ENCODE measurements at regions not wholly inside any gene's neighbourhood (a gene's known extent, or its start where the extent isn't known, plus 50 kb on each side); places are given as distances from the start of the nearest gene placed in this dataset.
"Not testable (repeated sequence)": the region's sequence is repeated elsewhere in the genome, so short reads cannot be mapped to it uniquely, and the experiment has no call there.

DNA sequence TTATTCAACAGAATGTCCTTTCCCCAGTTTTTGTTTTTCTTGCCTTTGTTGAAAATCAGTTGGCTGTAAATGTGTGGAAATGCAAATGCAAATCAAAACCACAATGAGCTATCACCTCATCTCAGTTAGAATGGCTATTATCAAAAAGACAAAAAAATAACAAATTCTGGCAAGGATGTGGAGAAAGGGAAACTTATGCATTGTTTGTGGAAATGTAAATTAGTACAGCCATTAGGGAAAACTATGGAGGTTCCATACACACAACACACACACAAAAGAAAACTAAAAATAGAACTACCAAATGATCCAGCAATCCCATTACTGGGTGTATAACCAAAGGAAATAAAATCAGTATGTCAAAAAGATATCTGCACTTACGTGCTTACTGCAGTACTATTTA lies 518.8 kb upstream of the ATXN7L3B start:
- Histone ChIP-seq H3K36me3 (ENCODE audit: control insufficient read depth, low read length) (no peaks in the 10 kb centered on the region), H3K4me2 (ENCODE audit: low read length) (no peak overlapping the region), H3K9me2 (replicated peaks; ENCODE audit: control insufficient read depth, low read length) (no peaks in the 10 kb centered on the region), H3K79me2 (ENCODE audit: control insufficient read depth, low read length) (no peaks in the 10 kb centered on the region), H3K4me1 (ENCODE audit: control insufficient read depth, low read length) (no peaks in the 10 kb centered on the region), H3F3A (ENCODE audit: control insufficient read depth, insufficient read depth) (no peaks in the 10 kb centered on the region), H3K27me3 (ENCODE audit: control insufficient read depth, low read length) (no peaks in the 10 kb centered on the region), H3K9me3 (ENCODE audit: control insufficient read depth, insufficient read depth, low read length) (no peaks in the 10 kb centered on the region), H4K20me1 (ENCODE audit: control insufficient read depth, insufficient read depth, low read depth, low read length) (no peaks in the 10 kb centered on the region), H3K27ac (ENCODE audit: low read depth, low read length) (no peak overlapping the region), H3K4me3 (ENCODE audit: low read length) (no peak overlapping the region)
- TF ChIP-seq, protein P1, sequence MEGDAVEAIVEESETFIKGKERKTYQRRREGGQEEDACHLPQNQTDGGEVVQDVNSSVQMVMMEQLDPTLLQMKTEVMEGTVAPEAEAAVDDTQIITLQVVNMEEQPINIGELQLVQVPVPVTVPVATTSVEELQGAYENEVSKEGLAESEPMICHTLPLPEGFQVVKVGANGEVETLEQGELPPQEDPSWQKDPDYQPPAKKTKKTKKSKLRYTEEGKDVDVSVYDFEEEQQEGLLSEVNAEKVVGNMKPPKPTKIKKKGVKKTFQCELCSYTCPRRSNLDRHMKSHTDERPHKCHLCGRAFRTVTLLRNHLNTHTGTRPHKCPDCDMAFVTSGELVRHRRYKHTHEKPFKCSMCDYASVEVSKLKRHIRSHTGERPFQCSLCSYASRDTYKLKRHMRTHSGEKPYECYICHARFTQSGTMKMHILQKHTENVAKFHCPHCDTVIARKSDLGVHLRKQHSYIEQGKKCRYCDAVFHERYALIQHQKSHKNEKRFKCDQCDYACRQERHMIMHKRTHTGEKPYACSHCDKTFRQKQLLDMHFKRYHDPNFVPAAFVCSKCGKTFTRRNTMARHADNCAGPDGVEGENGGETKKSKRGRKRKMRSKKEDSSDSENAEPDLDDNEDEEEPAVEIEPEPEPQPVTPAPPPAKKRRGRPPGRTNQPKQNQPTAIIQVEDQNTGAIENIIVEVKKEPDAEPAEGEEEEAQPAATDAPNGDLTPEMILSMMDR (IDR thresholded peaks at IDR 0.05; ENCODE audit: low read depth, low read length, poor library complexity, severe bottlenecking) = no peak
- no peak for TF ChIP-seq EZH2phosphoT487 (IDR thresholded peaks at IDR 0.05; ENCODE audit: borderline replicate concordance, low read length)

DNA sequence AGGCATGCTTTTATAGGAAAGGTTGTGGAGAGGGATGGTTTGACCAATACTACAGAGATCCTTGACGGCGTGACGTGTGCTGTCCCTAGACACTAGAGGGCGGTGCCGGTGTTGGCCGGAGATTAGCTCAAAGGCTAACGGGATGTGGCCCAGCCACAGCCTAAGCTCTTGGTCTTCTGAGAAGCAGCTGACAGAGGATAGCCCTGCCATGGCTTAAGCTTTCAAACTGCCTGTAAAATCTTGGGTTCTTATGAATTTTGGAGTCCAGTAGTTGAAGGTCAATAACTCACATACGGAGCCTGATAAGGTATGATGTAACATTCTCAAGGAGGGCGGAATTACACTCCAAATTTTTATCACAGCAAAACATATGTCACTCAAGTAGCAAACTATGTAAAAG lies 515.7 kb upstream of the ATXN7L3B start:
- no peaks in the 10 kb centered on the region for H3K9me3 ChIP-seq (ENCODE audit: control insufficient read depth, insufficient read depth, low read length)
- H3K27me3 ChIP-seq (ENCODE audit: control insufficient read depth, low read length) = no peaks in the 10 kb centered on the region
- H3K79me2 ChIP-seq (ENCODE audit: control insufficient read depth, low read length) = no peaks in the 10 kb centered on the region
- no peaks in the 10 kb centered on the region for H4K20me1 ChIP-seq (ENCODE audit: control insufficient read depth, insufficient read depth, low read depth, low read length)
- TF ChIP-seq, protein P1 (IDR thresholded peaks at IDR 0.05; ENCODE audit: low read depth, low read length, poor library complexity, severe bottlenecking) = peak; percentile 59
- no peak for TF ChIP-seq EZH2phosphoT487 (IDR thresholded peaks at IDR 0.05; ENCODE audit: borderline replicate concordance, low read length)
- H3K4me1 ChIP-seq (ENCODE audit: control insufficient read depth, low read length) = no peaks in the 10 kb centered on the region
- H3K4me3 ChIP-seq (ENCODE audit: low read length) = no peak overlapping the region
- no peaks in the 10 kb centered on the region for H3F3A ChIP-seq (ENCODE audit: control insufficient read depth, insufficient read depth)
- no peaks in the 10 kb centered on the region for H3K36me3 ChIP-seq (ENCODE audit: control insufficient read depth, low read length)
- no peaks in the 10 kb centered on the region for H3K9me2 ChIP-seq (replicated peaks; ENCODE audit: control insufficient read depth, low read length)
- no peak overlapping the region for H3K4me2 ChIP-seq (ENCODE audit: low read length)
- no peak overlapping the region for H3K27ac ChIP-seq (ENCODE audit: low read depth, low read length)

DNA sequence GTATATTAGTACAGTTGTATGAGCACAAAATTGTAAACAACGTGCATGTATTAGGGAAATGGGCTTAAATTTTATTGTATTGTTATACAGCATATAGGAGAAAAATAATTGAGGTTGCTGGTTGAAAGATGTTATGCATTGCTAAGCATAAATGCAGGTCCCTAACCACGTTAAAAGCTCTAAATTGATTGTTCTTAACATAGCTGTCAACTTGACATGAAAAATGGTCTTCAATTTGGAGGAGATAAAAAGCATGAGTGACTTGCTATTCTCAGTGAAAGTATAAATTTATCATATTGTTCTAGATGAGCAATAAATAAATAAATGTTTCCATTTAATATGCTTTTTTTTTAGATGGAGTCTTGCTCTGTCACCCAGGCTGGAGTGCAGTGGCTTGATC lies 506.6 kb upstream of the ATXN7L3B start:
- Histone ChIP-seq H3F3A (ENCODE audit: control insufficient read depth, insufficient read depth) (no peaks in the 10 kb centered on the region), H3K27me3 (ENCODE audit: control insufficient read depth, low read length) (no peaks in the 10 kb centered on the region), H4K20me1 (ENCODE audit: control insufficient read depth, insufficient read depth, low read depth, low read length) (no peaks in the 10 kb centered on the region), H3K4me1 (ENCODE audit: control insufficient read depth, low read length) (no peaks in the 10 kb centered on the region), H3K9me3 (ENCODE audit: control insufficient read depth, insufficient read depth, low read length) (no peaks in the 10 kb centered on the region), H3K9me2 (replicated peaks; ENCODE audit: control insufficient read depth, low read length) (no peaks in the 10 kb centered on the region), H3K4me2 (ENCODE audit: low read length) (no peak overlapping the region), H3K79me2 (ENCODE audit: control insufficient read depth, low read length) (no peaks in the 10 kb centered on the region), H3K36me3 (ENCODE audit: control insufficient read depth, low read length) (no peaks in the 10 kb centered on the region), H3K4me3 (ENCODE audit: low read length) (no peak overlapping the region), H3K27ac (ENCODE audit: low read depth, low read length) (no peak overlapping the region)
- TF ChIP-seq, protein P1 (IDR thresholded peaks at IDR 0.05; ENCODE audit: low read depth, low read length, poor library complexity, severe bottlenecking) = no peak
- no peak for TF ChIP-seq EZH2phosphoT487 (IDR thresholded peaks at IDR 0.05; ENCODE audit: borderline replicate concordance, low read length)

DNA sequence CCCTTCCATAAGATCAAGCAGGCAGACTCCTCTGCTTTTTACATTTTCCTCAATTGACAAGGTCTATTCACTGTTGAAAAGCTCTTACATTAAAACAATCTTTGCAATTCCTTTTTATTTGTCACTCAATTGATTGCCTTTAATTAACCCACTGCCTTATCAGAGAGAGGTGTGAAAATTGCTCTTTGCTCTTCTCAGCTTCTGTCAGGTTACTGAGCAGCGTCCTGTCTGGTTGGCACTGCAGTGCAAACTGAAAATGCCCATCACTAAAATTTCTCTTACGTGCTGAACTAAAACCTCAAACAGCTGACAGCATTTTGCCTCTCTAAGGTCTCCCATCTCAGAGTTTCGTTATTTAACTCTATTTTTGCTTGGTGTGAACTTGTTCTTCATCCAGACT lies 504.1 kb upstream of the ATXN7L3B start:
- H3K36me3 ChIP-seq (ENCODE audit: control insufficient read depth, low read length) = no peaks in the 10 kb centered on the region
- H3K27me3 ChIP-seq (ENCODE audit: control insufficient read depth, low read length) = no peaks in the 10 kb centered on the region
- H3K79me2 ChIP-seq (ENCODE audit: control insufficient read depth, low read length) = no peaks in the 10 kb centered on the region
- H3K4me1 ChIP-seq (ENCODE audit: control insufficient read depth, low read length) = no peaks in the 10 kb centered on the region
- no peak overlapping the region for H3K4me3 ChIP-seq (ENCODE audit: low read length)
- H3K4me2 ChIP-seq (ENCODE audit: low read length) = no peak overlapping the region
- no peaks in the 10 kb centered on the region for H3F3A ChIP-seq (ENCODE audit: control insufficient read depth, insufficient read depth)
- H4K20me1 ChIP-seq (ENCODE audit: control insufficient read depth, insufficient read depth, low read depth, low read length) = no peaks in the 10 kb centered on the region
- no peaks in the 10 kb centered on the region for H3K9me3 ChIP-seq (ENCODE audit: control insufficient read depth, insufficient read depth, low read length)
- no peak for TF ChIP-seq EZH2phosphoT487 (IDR thresholded peaks at IDR 0.05; ENCODE audit: borderline replicate concordance, low read length)
- TF ChIP-seq, protein P1 (IDR thresholded peaks at IDR 0.05; ENCODE audit: low read depth, low read length, poor library complexity, severe bottlenecking) = no peak
- no peak overlapping the region for H3K27ac ChIP-seq (ENCODE audit: low read depth, low read length)
- no peaks in the 10 kb centered on the region for H3K9me2 ChIP-seq (replicated peaks; ENCODE audit: control insufficient read depth, low read length)

DNA sequence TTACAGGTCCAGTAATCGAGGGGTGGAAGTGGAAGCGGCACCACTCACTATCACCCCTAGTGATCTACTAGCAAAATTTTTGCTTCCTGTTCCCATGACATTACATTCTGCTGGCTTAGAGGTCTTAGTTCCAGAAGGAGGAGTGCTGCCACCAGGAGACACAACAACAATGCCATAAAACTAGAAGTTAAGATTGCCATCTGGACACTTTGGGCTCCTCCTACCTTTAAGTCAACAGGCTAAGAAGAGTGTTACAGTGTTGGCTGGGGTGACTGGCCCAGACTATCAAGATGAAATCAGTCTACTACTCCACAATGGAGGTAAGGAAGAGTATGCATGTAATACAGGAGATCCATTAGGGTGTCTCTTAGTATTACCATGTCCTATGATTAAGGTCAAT lies 498.5 kb upstream of the ATXN7L3B start:
- H3K4me3 ChIP-seq (ENCODE audit: low read length); H3K9me2 ChIP-seq (replicated peaks; ENCODE audit: control insufficient read depth, low read length); H3K27ac ChIP-seq (ENCODE audit: low read depth, low read length); H3F3A ChIP-seq (ENCODE audit: control insufficient read depth, insufficient read depth); H3K36me3 ChIP-seq (ENCODE audit: control insufficient read depth, low read length); H3K27me3 ChIP-seq (ENCODE audit: control insufficient read depth, low read length); H3K4me1 ChIP-seq (ENCODE audit: control insufficient read depth, low read length); H4K20me1 ChIP-seq (ENCODE audit: control insufficient read depth, insufficient read depth, low read depth, low read length); H3K4me2 ChIP-seq (ENCODE audit: low read length); H3K79me2 ChIP-seq (ENCODE audit: control insufficient read depth, low read length); H3K9me3 ChIP-seq (ENCODE audit: control insufficient read depth, insufficient read depth, low read length): not testable (repeated sequence)

Measured in DOHH2 (cell line).